ENCODE measurements at regions not wholly inside any gene's neighbourhood (a gene's known extent, or its start where the extent isn't known, plus 50 kb on each side); places are given as distances from the start of the nearest gene placed in this dataset.

DNA sequence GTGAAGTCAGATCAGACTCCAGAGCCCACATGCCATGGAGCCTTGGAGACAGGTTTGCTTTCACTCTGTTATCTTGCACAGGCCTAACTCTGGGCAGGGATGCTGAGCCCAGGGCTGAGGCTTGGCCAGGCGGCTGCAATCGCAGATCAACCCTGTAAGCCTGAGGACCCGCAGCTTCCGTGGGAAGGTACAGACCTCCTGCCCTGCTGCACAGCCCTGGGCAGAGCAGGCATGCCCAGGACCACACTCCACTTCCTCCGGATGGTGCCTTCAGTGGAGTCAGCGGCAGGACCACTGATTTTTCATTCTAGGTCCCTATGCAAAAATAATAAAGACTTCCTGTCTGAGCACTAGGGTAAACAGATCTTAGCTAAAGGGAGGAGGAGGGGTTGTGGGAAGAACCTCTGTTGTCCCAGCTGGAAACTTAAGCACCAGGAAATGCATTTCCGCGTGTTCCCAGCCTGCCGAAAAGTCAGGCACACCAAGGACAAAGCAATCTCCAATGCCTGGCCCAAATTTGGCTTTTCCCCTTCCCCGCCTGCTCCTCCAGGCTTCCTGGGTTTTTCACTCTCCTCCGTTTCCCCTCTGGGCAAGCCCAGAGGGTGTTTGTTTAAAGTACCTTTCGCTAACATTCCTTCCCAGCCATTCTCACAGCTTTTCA is 87.3 kb downstream of the KCTD15 start:
- intact Hi-C loops (cut with micrococcal nuclease), result no loop called here
- CTCF ChIA-PET, result interaction anchor here (1.3 to 1.4 kb wide), 2 partner anchors 106 to 114 kb away, joined by 3 to 4 read pairs; no protein-coding TSS in a partner anchor
- H3K36me3 Mint-ChIP-seq (ENCODE audit: low read depth), result no peaks in the 10 kb centered on the region
- H3K4me1 Mint-ChIP-seq (ENCODE audit: low read depth), result peaks cover 3% of the 10 kb centered on the region
- H3K4me3 Mint-ChIP-seq, result no peak overlapping the region
- peaks cover 7% of the 10 kb centered on the region for H3K27me3 Mint-ChIP-seq (ENCODE audit: low read depth)
- H3K9me3 Mint-ChIP-seq, result no peaks in the 10 kb centered on the region
- H3K27ac Mint-ChIP-seq, result no peak overlapping the region
- DNase-seq, result no peak

DNA sequence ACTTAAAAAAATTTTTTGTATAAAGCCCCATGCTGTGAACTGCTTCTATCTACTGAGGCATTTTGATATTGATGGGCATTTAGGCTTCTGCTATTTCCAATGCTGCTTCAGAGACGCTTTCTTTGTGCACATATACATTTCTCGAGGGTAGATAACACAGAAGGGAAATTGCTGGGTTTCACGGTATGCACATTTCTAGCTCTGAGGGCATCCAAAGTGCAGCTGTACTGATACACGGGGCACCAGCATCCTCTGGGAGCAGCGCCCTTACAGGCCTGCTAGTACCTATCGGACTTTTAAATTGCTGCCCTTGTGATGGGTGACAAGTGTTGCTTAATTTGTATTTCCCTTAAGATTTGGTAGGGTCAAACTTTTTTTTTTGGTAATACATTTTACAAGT is 88.6 kb downstream of the KCTD15 start:
- peaks cover 7% of the 10 kb centered on the region for H3K27me3 Mint-ChIP-seq (ENCODE audit: low read depth)
- CTCF ChIA-PET, result no interaction called here
- no peak for DNase-seq
- intact Hi-C loops (cut with micrococcal nuclease), result no loop called here
- H3K36me3 Mint-ChIP-seq (ENCODE audit: low read depth), result no peaks in the 10 kb centered on the region
- H3K9me3 Mint-ChIP-seq, result no peaks in the 10 kb centered on the region
- no peak overlapping the region for H3K27ac Mint-ChIP-seq
- no peak overlapping the region for H3K4me3 Mint-ChIP-seq
- peaks cover 3% of the 10 kb centered on the region for H3K4me1 Mint-ChIP-seq (ENCODE audit: low read depth)

DNA sequence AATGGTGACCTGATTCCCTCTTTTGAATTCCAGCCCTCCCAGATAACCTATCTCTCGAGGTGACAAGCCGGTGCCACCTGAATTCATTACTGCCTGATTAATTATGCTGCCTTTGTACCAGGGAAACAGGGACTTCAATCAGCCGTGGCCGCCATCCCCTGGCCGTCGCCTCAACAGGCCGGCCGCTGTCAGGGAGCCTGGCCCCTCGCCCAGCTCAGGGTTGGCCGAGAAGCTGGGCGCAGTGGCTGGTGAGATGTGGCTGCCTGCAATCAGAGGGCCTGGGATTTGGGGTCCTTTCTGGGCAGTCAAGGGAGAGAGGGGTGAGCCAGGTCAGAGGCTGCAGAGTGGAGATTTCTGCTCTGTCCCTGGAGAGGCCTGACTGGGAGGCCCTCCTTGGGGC is 91.2 kb downstream of the KCTD15 start:
- Mint-ChIP-seq H3K27ac (no peak overlapping the region), H3K9me3 (no peaks in the 10 kb centered on the region), H3K4me3 (no peak overlapping the region), H3K27me3 (ENCODE audit: low read depth) (peaks cover 7% of the 10 kb centered on the region), H3K36me3 (ENCODE audit: low read depth) (no peaks in the 10 kb centered on the region), H3K4me1 (ENCODE audit: low read depth) (peaks cover 3% of the 10 kb centered on the region)
- no peak for DNase-seq
- intact Hi-C loops (cut with micrococcal nuclease), result no loop called here
- CTCF ChIA-PET, result no interaction called here

DNA sequence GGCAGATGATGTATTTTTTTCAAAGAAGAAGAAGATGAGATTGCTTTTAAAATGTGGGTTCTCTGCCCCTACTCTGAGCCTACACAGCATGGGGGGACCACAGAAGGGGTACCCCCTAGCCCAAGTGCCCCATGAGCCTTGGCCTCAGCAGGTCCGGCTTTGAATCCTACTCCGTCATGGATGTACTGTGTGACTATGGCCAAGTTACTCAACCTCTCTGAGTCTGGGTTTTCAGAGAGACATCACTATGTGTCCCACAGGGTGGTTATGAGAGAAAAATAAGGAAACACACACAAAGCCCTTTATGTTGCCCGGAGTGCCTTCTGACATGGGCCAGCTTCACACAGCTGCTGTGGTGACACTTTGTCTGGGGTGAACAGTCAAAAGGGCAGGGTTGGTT is 92.0 kb downstream of the KCTD15 start:
- Mint-ChIP-seq H3K27ac (no peak overlapping the region), H3K9me3 (no peaks in the 10 kb centered on the region), H3K36me3 (ENCODE audit: low read depth) (no peaks in the 10 kb centered on the region), H3K27me3 (ENCODE audit: low read depth) (peaks cover 7% of the 10 kb centered on the region), H3K4me1 (ENCODE audit: low read depth) (peaks cover 3% of the 10 kb centered on the region), H3K4me3 (no peak overlapping the region)
- DNase-seq, result no peak
- intact Hi-C loops (cut with micrococcal nuclease), result no loop called here
- CTCF ChIA-PET, result interaction anchor here (0.9 kb wide), 1 partner anchor 111 kb away, joined by 3 read pairs; no protein-coding TSS in a partner anchor

DNA sequence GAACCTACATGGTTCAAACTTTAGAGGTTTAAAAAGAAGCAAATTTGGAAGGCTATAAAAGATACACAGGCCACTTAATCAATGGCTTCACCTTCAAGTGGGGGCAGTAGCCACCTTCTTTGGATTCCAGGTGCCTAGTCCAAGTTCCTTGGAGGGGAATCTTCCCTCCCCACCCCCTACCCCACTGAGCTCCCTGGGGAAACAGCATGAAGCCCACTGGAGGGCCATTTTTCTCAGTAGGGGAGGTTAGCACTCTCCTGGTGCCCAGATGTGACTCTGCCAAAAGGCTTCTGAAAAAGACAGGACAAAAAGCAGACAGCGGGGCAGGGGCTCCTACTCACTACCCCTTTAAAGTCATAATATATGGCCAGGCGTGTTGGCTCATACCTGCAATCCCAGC is 93.9 kb downstream of the KCTD15 start:
- Mint-ChIP-seq H3K27me3 (ENCODE audit: low read depth) (peaks cover 11% of the 10 kb centered on the region), H3K36me3 (ENCODE audit: low read depth) (no peaks in the 10 kb centered on the region), H3K4me1 (ENCODE audit: low read depth) (no peaks in the 10 kb centered on the region), H3K9me3 (no peaks in the 10 kb centered on the region), H3K27ac (no peak overlapping the region), H3K4me3 (no peak overlapping the region)
- CTCF ChIA-PET, result interaction anchor here (0.7 kb wide), 1 partner anchor 997 kb away, joined by 3 read pairs; no protein-coding TSS in a partner anchor
- no peak for DNase-seq
- intact Hi-C loops (cut with micrococcal nuclease), result no loop called here

DNA sequence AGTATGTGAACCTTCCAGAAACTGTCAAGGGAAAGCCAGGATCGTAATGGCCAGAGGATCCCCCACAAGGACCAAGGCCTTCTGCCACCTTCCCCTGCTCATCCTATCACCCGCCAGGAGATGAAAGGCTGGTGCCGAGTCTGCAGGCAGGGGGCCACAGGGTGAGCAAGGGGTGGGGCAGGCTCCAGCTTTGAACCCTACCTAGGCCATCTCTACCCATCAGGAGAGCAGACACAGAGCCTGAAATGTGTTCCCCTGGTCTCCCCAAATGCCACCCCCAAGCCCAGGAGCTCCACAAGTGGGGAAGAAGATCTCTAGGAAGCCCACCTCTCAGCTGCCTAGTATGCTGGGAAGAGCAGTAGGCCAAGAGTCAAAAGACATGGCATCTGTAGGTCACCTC is 95.1 kb downstream of the KCTD15 start:
- Mint-ChIP-seq H3K36me3 (ENCODE audit: low read depth) (no peaks in the 10 kb centered on the region), H3K9me3 (no peaks in the 10 kb centered on the region), H3K4me3 (no peak overlapping the region), H3K27me3 (ENCODE audit: low read depth) (peaks cover 8% of the 10 kb centered on the region), H3K27ac (no peak overlapping the region), H3K4me1 (ENCODE audit: low read depth) (no peaks in the 10 kb centered on the region)
- DNase-seq, result no peak
- CTCF ChIA-PET, result no interaction called here
- intact Hi-C loops (cut with micrococcal nuclease), result no loop called here

DNA sequence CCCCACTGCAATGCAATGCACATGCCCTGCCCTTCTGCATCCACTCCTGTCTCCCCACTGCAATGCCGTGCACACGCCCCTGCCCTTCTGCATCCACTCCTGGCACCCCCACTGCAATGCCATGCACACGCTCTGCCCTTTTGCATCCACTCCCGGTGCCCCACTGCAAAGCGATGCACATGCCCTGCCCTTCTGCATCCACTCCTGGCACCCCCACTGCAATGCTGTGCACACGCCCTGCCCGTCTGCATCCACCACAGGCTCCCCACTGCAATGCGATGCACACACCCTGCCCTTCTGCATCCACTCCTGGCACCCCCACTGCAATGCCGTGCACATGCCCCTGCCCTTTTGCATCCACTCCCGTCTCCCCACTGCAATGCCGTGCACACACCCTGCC is 98.1 kb downstream of the KCTD15 start:
- intact Hi-C loops (cut with micrococcal nuclease), result no loop called here
- H3K4me3 Mint-ChIP-seq, result no peak overlapping the region
- CTCF ChIA-PET, result no interaction called here
- H3K4me1 Mint-ChIP-seq (ENCODE audit: low read depth), result no peaks in the 10 kb centered on the region
- H3K27ac Mint-ChIP-seq, result no peak overlapping the region
- DNase-seq, result no peak
- no peaks in the 10 kb centered on the region for H3K36me3 Mint-ChIP-seq (ENCODE audit: low read depth)
- peaks cover 5% of the 10 kb centered on the region for H3K27me3 Mint-ChIP-seq (ENCODE audit: low read depth)
- peaks cover 16% of the 10 kb centered on the region for H3K9me3 Mint-ChIP-seq

DNA sequence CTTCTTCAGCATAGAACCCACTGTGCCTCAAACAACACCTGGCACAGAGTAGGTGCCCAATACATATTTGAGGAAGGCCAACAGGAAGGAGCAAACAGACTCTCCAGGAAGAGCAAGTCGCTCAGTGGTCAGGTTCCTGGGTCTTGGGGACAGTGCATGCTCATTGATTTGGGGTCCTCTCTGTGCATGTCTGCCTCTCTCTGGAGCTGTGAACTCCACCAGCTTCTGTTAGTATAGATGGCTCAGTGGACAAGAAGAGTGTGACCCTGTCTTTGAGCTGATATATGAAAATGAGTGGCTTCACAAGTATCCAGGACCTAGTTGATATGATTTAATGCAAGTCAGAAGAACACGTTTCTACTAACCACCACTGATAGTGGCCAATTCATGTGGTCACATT is 98.7 kb downstream of the KCTD15 start:
- Mint-ChIP-seq H3K36me3 (ENCODE audit: low read depth) (no peaks in the 10 kb centered on the region), H3K27me3 (ENCODE audit: low read depth) (peaks cover 9% of the 10 kb centered on the region), H3K4me1 (ENCODE audit: low read depth) (no peaks in the 10 kb centered on the region), H3K9me3 (peaks cover 16% of the 10 kb centered on the region), H3K27ac (no peak overlapping the region), H3K4me3 (no peak overlapping the region)
- DNase-seq, result no peak
- intact Hi-C loops (cut with micrococcal nuclease), result no loop called here
- CTCF ChIA-PET, result no interaction called here

DNA sequence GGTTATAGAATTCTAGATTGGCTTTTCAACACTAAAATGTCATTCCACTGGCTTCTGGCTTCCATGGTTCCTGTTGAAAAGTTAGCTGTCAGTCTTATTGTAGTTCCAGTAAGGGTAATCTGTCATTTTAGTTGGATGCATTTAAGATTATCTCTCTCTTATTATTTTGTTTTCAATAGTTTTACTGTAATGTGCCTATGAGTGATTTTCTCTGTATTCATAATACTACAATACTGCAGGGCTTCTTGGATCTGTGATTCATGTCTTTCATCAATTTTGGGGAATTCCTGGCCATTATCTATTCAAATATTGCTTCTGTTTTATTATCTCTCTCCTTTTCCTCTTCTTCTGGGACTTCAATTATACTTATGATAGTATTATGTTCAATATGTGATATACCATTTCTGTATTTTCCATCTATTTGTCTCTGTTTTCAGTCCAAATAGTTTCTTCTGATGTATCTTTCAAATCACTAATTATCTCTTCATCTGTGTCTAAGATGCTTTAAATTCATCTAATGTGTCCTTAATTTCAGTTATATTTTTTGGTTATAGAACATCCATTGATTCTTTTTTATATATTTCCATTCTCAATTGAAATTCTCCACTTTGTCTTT is 101.5 kb downstream of the KCTD15 start:
- intact Hi-C loops (cut with micrococcal nuclease), result no loop called here
- Mint-ChIP-seq H3K4me1 (ENCODE audit: low read depth) (no peaks in the 10 kb centered on the region), H3K27me3 (ENCODE audit: low read depth) (peaks cover 12% of the 10 kb centered on the region), H3K9me3 (peaks cover 16% of the 10 kb centered on the region), H3K27ac (no peak overlapping the region), H3K4me3 (no peak overlapping the region), H3K36me3 (ENCODE audit: low read depth) (no peaks in the 10 kb centered on the region)
- CTCF ChIA-PET, result no interaction called here
- DNase-seq, result no peak

DNA sequence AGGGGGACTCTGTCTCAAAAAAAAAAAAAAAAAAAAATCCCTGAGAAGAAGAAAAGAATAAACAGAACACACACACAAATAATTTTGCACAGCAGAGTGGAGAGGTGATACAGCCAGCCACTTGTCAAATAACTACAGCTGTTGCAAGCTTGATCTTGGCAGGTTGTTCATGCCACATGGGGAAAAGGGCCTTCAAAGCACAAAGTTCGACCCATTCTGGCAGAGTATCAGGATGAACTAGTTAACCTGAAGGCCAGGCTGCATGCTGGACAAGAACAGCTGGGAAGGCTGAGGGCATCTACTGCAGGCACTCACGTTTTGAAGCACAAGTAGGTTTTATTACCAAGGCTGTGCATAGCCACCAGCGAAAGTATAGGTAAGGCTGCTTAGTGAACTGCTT is 104.1 kb downstream of the KCTD15 start:
- CTCF ChIA-PET, result no interaction called here
- intact Hi-C loops (cut with micrococcal nuclease), result no loop called here
- Mint-ChIP-seq H3K4me1 (ENCODE audit: low read depth) (peaks cover 5% of the 10 kb centered on the region), H3K4me3 (no peak overlapping the region), H3K27me3 (ENCODE audit: low read depth) (peaks cover 27% of the 10 kb centered on the region), H3K27ac (no peak overlapping the region), H3K9me3 (peaks cover 16% of the 10 kb centered on the region), H3K36me3 (ENCODE audit: low read depth) (no peaks in the 10 kb centered on the region)
- DNase-seq, result no peak

DNA sequence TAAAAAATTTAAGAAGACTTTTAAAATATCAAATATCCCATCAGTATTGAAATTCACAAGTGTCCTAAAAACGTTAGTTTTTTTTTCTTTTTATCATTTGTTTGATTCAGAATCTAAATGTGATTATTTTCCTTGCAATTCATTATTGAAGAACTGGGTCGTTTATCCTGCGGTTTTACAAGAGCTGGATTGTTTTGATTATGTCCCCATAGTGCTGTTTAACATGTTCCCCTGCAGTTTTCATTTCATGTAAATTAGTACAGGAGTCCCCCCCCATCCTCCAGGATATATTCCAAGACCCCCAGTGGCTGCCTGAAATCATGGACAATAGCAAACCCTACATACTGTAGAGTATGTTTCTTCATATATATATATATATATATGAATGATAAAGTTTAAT is 105.7 kb downstream of the KCTD15 start:
- Mint-ChIP-seq H3K36me3 (ENCODE audit: low read depth) (no peaks in the 10 kb centered on the region), H3K4me3 (no peak overlapping the region), H3K27me3 (ENCODE audit: low read depth) (peaks cover 32% of the 10 kb centered on the region), H3K27ac (no peak overlapping the region), H3K9me3 (peaks cover 16% of the 10 kb centered on the region), H3K4me1 (ENCODE audit: low read depth) (peaks cover 5% of the 10 kb centered on the region)
- intact Hi-C loops (cut with micrococcal nuclease), result no loop called here
- DNase-seq, result no peak
- CTCF ChIA-PET, result interaction anchor here (0.5 kb wide), 1 partner anchor 134 kb away, joined by 3 read pairs; no protein-coding TSS in a partner anchor

DNA sequence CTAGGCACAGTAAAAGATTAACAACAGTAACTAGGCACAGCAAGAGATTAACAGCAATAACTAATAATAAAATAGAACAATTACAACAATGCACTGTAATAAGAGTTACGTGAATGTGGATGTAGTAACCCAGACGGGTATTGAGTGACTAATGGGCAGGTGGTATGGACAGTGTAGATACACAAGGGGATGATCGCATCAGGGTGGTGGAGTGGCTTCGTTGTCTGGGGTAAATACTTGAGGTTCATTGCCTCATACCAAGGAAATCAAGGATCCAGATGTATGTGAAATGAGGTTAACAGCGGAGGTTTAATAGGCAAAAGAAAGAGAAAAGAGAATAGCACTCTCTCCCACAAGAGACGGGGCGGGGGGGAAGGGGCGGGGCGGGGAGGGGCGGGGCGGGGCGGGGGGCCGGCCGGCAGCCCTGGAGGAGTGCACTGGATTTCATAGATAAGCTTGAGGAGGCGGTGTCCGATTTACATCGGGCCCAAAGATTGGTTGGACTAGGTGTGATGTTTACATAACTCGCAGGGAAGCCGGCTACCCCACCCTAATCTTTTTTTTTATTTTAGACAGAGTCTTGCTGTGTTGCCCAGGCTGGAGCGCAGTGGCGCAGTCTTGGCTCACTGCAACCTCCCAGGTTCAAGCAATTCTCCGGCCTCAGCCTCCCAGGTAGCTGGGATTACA is 106.3 kb downstream of the KCTD15 start:
- peaks cover 5% of the 10 kb centered on the region for H3K4me1 Mint-ChIP-seq (ENCODE audit: low read depth)
- CTCF ChIA-PET, result no interaction called here
- peaks cover 13% of the 10 kb centered on the region for H3K9me3 Mint-ChIP-seq
- H3K4me3 Mint-ChIP-seq, result no peak overlapping the region
- H3K36me3 Mint-ChIP-seq (ENCODE audit: low read depth), result no peaks in the 10 kb centered on the region
- DNase-seq, result no peak
- peaks cover 36% of the 10 kb centered on the region for H3K27me3 Mint-ChIP-seq (ENCODE audit: low read depth)
- H3K27ac Mint-ChIP-seq, result no peak overlapping the region
- intact Hi-C loops (cut with micrococcal nuclease), result no loop called here

DNA sequence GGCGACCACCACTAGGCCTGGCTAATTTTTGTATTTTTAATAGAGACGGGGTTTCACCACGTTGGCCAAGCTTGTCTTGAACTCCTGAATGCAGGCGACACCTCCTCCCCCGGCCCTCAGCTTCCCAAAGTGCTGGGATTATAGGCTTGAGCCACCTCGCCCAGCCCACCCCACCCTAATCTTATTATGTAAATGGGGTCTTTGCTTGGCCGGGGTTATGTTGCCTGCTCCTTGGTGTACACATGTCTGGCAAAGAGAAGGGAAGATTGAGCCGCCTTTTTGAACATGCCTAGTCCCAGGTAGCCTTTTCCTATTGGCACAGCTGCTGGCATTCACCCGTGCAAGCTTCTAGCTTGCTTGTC is 106.8 kb downstream of the KCTD15 start:
- Mint-ChIP-seq H3K36me3 (ENCODE audit: low read depth) (no peaks in the 10 kb centered on the region), H3K4me1 (ENCODE audit: low read depth) (peaks cover 5% of the 10 kb centered on the region), H3K27me3 (ENCODE audit: low read depth) (peaks cover 41% of the 10 kb centered on the region), H3K9me3 (peaks cover 7% of the 10 kb centered on the region), H3K27ac (no peak overlapping the region), H3K4me3 (no peak overlapping the region)
- CTCF ChIA-PET, result no interaction called here
- intact Hi-C loops (cut with micrococcal nuclease), result no loop called here
- no peak for DNase-seq
